Smooth muscle cell of the brain vasculature (primary cell): ENCODE measurements at regions not wholly inside any gene's neighbourhood (a gene's known extent, or its start where the extent isn't known, plus 50 kb on each side); places are given as distances from the start of the nearest gene placed in this dataset.

Source experiments
- DNase-seq: peaks from one replicate; pipeline ENCODE4 v3.0.0-alpha.2; 2012; ENCODE audit warnings: low read depth, low spot score

GRCh38 chr13:103291798-103292572, 225.8 kb upstream of the SLC10A2 start:
- DNase-seq: no peak

DNA sequence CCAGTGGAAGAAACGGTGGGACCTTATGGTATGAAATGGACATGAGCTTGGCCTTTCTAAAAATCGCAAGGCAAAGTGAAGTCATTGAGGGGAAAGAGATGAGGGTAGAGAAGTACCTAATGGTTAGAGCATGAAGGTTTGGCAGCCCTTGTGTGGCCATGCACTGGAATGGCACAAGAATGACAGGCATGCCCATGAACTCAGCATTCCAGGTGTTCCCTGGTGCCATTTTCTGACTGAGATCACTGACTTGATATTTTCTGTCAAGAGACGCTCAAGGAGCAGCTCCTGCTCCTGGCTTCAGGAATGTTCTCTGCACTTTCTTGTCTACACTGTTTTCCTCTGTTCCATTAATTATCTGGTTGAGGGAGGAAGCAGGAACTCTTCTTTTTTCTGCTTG, 225.0 kb upstream of the SLC10A2 start:
- DNase-seq: no peak

GRCh38 chr13:103289681-103290080, 223.5 kb upstream of the SLC10A2 start:
- no peak for DNase-seq

- DNase-seq: no peak
Measured at GRCh38 chr13:103288114-103288513, 221.9 kb upstream of the SLC10A2 start.

- DNase-seq: no peak
Measured at GRCh38 chr13:103287659-103288058, 221.4 kb upstream of the SLC10A2 start.

DNA sequence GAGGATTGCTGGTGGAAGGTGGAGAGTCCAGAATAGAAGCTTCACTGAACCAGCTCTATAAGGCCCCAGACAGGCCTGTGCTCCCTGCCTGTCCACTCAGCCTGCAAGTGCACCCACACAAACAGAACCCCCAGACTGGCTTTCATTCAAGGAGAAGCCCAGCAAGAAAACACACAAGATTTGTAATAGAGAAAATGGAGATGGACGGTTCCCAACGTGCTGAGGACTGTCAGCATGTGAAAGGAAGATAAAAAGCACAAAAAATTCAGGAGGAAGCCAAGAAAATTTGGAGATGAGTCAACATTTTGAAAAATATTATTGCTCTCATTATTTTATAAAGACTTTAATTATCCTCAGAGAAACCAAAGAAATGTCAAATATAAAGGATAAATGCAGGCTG, 218.2 kb upstream of the SLC10A2 start:
- DNase-seq: no peak

DNA sequence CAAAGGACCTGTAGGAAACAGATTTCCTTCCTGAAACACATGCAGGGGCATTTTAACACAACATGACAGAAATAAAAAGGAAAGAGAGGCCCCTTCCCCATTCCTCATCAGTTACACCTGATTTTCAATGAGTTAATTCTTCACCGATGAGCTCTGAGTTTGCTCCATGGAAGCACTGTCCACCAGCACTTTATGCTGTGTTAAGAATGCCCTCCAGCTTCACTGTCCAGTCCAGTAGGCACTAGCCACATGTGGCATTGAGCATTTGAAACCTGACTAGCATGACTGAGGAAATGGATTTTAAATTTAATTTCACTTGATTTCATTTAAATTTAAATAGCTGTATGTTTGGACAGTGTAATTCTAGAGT, 217.2 kb upstream of the SLC10A2 start:
- DNase-seq: no peak

DNA sequence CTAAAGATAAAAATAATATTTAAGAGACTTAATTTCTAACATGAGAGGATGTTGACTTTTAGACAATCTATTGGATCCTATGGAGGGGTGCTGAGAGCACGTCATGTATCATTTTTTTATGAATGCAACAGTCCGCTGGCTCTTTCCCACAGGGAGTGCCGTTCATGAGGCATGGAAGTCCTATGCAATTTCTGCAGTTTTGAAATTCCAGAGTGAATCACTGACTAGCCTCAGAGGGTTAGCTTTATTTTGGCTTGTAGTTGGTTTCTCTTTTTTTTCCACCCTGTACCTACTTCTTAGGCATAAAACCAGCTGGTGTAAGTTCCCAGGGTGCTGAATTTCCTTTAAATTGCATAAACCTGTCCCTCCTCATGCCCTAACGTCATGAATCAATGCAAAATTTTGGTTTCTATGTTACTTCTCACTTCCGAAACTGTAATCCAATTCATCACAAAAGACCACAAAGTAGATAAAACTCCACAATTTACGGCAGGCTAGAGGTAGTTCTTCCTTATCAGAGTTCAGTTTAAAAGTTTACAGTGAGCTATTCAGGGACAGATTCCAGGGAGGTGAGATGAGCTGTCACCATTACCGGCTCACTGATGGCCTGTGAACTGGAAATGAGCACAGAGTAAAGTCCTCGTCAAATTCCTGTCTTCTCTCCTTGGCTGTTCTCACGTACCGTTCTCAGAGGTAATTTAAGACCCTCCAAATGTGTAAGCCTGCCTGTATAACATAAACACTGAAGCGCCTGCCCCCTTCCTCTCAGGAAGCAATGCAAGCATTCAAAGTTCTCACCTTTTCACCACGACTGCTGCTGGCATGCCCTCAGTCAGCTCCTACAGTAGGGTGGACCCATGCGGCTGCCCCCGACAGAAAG, 216.6 kb upstream of the SLC10A2 start:
- peak; percentile 15 for DNase-seq

DNA sequence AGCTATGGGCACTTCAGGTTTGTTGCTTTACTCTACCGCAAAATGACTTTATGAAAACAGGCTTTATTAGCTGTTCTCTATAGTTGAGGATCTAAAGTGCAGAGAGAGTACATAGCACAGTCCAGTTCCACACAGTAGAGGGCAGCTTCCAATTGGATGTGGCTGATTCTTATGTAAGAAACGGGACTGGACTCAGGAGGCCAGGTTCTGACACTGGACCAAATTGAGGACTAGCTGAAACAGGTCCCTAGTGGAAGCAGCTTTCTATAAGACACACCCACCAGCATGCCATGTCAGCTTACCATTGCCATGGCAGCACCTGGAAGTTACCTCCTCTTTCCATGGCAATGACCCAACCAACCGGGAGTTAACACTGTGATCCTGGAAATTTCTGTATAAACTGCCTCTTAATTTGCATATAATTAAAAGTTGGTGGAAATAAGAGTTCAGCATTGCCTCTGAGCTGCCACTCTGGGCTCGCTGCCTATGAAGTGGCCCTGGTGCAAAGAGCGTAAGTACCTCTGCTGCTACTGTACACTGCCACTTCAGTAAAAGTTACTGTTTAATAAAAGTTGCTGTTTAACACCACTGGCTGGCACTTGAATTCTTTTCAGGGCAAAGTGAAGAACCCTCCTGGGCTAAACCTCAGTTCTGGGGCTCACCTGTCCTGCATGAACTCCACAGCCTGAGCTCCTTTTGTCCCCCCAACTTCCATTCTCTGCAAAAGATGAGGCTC, 211.9 kb upstream of the SLC10A2 start:
- DNase-seq: no peak

GRCh38 chr13:103276775-103277498, 210.7 kb upstream of the SLC10A2 start:
- DNase-seq: no peak

DNA sequence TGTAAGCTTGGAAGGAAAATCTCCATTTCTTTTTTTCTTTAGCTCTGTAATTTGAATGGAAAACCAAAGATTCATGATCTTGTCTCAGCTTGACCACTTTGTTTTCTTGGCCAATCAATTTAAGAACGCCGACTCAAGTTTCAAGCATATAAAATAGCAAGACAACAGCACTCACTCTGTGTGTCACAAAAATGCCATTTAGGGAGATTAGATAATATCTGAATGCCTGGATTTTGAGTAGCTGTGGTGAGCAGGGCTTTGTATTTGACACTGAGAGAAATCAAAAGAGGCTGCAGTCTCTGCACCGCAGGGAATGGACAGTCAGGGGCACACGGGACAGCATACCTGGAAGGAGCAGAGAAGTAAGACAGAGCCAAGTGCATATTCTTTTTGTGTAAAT, 209.5 kb upstream of the SLC10A2 start:
- no peak for DNase-seq

- no peak for DNase-seq
Measured at GRCh38 chr13:103275081-103275480, 208.9 kb upstream of the SLC10A2 start.

DNA sequence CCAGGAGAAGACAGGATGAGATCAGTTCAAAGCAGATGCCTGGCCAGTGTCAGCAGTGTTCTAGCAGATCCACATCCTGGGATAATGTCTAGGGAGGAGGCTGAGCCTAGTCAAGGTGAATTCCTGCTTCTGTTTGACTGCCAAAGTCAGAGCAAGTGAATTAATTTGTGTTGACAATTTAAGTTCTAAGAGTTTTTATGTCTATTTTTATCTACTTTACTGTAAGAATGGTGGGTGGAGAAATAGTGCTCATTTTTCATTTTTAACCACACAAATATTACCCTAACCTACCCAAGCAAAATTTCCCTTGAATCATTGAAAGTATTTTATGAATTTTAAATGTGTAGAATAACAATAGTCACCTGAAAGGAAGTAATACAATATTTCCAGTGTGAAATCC, 207.6 kb upstream of the SLC10A2 start:
- no peak for DNase-seq

DNA sequence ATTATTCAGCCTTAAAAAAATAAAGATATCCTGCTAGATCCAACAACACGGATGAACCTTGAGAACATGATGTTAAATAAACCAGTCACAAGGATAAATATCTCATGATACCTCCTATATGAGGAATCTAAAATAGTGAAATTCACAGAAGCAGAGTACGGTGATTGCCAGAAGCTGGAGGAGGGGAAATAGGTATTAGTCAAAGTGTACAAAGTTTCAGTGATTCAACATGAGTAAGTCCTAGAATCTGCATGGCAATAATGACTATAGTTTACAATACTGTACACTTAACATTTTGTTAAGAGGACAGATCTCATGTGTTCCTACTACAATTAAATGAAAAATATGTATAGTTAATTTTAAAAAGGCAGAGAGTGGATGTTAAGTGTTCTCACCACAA, 206.6 kb upstream of the SLC10A2 start:
- DNase-seq: no peak

GRCh38 chr13:103263448-103263847, 197.2 kb upstream of the SLC10A2 start:
- no peak for DNase-seq

DNA sequence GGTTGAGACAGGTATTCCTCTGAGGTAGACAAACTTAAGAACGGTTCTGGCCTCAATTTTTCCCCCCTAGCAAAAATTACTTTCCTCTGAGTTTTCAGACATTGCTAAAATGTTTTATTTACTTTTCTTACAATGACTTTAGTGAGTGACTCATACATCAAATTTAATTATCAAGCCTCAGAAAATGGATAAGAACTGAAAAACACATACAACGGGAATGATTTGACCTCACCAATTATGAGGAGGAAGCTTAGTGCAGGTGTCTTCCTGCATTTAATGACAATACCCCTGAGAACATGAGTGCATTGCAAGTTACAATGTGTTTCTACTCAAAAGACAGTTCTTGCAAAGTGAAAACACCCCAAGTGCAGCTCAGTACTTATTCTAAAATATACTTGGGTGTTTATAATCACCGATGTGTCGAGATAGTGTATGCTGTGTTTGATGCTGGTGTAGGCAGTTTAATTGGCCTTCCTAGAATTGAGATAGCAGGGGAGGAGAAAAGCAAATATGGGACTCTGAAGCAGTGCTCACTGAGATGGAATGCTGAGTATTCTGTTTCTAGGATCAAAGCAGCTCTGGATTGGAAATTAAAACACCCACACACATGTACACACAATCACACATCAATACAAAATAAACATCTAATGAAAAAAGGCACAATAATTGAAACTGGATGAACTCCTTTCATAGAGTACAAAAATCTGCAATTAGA, 189.5 kb upstream of the SLC10A2 start:
- DNase-seq: no peak

DNA sequence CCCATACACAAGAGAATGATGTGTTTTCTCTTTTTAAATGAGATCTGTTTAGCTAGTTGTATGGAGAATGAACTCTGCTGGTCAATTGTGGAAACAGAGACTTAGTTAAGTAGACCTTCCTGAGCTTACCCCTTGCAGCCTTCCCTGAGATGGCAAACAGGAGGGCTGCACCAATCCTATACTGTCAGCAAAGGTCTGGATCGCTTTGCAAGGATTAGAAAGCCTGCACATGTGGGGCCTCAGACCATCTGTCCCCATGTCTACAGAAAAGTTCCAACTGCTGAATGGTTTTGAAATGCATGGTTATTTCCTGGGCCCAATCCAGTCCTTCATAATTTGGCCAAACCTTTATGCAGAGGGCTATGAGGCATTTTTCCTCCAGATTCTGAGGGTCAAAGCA, 183.9 kb upstream of the SLC10A2 start:
- no peak for DNase-seq

DNA sequence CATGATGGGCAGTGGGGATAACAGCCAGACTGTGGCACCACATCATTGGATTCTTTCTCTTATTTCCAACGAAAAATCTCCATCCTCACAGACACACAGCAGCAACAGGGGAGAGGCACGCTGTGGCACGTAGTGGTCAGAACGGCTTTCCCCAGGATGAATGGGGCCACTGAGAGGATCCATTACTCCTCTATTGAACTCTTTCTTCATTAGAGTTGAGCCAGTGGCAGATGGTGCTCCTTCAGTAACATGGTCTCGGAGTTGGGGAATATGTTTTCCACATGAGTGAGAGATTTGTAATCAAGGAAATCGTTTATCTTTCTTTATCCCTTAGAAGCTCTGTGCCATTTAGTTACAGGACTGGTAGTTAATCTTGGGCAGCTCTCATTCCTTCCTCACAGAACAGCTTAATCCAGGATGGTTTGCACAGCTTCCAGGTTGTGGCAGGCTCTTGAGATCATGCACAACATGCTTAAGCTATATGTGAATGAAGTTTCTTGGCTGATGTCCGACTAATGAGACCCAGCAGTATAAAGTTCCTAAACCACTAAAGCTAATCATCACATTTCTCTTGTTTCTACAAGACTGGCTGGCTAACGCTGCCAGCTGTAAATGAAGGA, 180.5 kb upstream of the SLC10A2 start:
- no peak for DNase-seq

GRCh38 chr13:103243495-103243894, 177.3 kb upstream of the SLC10A2 start:
- DNase-seq: no peak

DNA sequence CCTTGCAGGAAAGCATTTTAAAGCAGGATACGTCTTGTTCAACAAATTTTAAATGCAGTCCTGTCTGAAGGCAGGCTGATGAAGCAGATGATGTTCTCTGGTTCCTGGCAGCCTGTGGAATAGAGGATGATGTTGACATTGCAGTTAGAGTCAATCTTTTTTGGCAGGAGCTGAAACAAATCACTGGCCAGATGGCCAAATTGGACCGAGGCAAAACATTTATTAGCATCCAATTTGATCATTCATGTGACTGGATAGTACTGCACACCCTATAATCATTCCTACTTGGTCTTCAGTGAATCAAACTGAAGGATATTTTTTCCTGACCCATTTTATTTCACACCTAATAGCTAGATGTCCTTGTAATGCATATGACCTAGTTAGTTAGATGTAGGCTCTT, 172.2 kb upstream of the SLC10A2 start:
- no peak for DNase-seq

DNA sequence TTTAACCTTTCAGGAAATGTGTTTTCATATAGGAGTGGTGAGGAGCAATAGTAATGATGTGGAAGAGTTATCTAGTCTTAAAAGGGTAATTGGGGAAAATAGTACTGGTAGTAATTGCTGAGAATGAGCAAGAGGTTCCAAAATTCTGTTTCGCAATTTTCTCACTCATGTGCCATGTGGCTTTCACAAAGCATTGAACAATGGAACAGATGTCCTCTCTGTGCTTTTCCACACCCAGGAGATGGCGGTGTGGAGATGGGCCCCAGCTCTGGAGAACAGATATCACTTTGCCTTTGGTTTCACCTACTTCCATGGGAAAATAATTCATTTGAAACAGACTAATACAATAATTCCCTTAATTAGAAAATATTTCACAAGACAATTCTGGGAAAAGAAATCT, 170.0 kb upstream of the SLC10A2 start:
- DNase-seq: no peak
